GM18858 (cell line): ENCODE measurements at regions not wholly inside any gene's neighbourhood (a gene's known extent, or its start where the extent isn't known, plus 50 kb on each side); places are given as distances from the start of the nearest gene placed in this dataset.
"Not testable (repeated sequence)": the region's sequence is repeated elsewhere in the genome, so short reads cannot be mapped to it uniquely, and the experiment has no call there.

Source experiments
- ATAC-seq: cut with Tn5 transposase; IDR thresholded peaks from one replicate; pipeline ENCODE4 v1.9.1; 2021; ENCODE audit not compliant: unreplicated experiment

GRCh38 chr6:26173836-26174145, 86.6 kb downstream of the HFE start:
- ATAC-seq: no peak

DNA sequence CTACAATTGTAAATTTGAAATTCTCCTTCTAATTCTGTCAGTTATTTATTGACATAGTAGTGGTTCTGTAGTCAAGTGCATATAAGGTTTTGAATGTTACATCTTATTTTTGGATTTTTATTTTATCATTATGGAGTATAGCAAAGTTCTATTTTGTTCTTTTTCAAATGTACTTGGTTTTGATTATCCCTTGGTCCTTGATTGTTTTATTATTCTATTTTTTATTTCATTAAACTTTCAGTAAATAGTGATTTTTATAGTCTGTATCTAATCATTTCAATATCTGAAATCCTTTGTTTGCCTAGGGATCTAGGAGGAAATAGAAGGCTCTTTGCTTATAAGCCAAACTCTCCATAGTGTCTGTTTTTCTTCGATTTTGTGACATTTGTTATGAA, 87.8 kb downstream of the HFE start:
- ATAC-seq: no peak

DNA sequence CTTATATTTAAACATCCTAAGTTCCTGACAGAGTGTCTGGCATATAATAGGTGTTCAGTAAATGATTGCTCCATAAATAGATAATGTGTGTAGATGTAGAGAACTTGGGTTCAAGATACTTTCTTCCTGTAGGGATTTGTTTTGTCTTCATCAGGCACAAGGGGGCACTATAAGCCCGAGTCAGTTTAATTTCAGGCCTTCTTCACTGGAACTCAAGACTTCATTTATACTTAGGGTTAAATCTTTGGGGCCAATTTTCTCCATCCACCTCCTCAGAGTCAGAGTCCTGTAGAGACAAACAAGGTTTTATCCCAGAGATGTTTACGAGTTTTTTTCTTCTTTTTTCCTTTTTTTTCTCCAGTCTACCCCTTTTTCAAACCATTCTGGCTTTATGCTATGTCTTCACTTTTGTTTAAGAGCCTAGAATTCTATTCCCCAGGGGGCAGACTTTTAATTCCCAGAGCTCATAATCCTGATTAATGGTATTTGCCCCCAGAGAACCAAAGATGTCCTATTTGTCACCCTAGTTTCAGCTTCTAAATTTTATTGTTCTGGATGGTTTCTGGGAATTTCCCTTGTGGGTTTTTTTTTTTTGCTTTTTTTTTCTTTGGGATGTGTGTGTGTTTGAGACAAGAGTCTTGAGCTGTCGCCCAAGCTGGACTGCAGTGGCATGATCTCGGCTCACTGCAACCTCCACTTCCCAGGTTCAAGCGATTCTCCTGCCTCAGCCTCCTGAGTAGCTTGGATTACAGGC, 88.4 kb downstream of the HFE start:
- ATAC-seq: no peak

DNA sequence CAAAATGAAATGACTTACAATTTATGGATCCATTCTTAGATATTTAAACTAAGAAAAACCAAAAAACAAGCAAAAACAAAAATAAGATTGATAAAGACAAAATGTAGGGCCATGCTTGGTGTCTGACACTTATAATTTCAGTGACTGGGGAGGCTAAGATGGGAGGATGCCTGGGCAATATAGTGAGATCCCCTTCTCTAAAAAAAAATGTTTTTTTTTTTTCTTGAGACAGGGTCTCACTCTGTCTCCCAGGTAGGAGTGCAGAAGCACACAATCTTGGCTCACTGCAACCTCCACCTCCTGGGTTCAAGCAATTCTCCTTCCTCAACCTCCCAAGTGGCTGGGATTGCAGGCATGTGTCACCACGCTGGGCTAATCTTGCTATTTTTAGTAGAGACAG, 92.4 kb downstream of the HFE start:
- ATAC-seq: no peak

GRCh38 chr6:26180346-26180745, 93.1 kb downstream of the HFE start:
- no peak for ATAC-seq

DNA sequence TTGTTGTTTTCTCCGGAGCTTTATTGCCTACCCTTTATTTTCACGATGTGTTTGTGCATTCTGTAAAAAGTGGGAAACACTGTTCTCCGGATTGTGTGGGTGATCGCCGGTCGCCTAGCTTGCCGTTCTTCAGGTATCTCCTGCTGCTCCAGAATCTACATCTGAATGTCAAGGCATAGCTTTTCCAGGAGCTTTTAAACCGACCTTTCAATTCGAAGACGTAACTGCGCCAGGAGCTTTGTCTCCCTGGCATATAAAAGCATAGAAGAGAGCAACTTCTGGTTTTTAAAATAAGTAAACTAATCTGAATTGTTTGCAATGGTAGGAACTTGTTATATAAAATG, 96.0 kb downstream of the HFE start:
- no peak for ATAC-seq

DNA sequence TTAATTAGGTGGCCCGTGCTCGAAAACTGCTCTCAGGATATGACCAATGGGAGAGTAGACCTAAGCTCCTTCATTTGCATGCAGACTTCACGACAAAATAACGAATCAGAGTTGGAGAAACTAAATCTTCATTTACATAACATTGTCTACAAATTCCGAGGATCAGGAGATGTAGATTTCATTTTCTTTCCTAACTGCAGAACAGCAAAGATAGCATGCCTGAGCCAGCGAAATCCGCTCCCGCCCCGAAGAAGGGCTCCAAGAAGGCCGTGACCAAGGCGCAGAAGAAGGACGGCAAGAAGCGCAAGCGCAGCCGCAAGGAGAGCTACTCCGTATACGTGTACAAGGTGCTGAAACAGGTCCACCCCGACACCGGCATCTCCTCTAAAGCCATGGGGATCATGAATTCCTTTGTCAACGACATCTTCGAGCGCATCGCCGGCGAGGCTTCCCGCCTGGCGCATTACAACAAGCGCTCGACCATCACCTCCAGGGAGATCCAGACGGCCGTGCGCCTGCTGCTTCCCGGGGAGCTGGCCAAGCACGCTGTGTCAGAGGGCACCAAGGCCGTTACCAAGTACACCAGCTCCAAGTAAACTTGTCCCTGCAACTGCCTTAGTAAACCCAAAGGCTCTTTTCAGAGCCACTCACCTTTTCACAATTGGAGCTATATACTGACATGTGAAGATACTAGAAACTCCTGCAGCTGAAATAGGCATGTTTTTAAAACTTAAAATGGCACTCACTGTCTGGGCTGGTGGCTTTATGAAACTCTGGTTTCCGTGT, 96.5 kb downstream of the HFE start:
- ATAC-seq: no peak

DNA sequence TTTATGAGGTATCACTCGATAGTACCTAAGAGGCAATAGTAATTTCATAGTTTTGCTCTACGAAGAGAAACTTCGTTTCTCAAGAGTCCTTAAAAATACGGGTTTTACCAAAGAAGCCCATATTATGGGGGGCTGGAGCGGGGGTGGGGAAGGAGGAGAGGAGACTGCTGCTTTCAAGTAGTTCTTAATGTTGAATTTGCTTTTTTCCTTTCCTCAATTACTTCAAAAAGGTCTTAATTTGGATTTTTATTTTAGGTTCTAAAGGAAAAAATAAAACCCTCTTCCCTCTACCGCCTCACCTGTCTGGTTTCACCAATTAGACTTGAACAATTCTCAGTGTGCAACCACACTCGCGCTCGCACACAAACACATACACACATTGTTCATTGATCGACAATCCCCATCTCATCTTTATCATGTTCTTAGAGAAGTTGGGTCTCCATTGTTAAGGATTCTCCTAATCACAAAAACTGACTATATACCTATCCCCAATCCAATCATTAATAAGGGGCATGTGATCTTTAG, 97.2 kb downstream of the HFE start:
- no peak for ATAC-seq

DNA sequence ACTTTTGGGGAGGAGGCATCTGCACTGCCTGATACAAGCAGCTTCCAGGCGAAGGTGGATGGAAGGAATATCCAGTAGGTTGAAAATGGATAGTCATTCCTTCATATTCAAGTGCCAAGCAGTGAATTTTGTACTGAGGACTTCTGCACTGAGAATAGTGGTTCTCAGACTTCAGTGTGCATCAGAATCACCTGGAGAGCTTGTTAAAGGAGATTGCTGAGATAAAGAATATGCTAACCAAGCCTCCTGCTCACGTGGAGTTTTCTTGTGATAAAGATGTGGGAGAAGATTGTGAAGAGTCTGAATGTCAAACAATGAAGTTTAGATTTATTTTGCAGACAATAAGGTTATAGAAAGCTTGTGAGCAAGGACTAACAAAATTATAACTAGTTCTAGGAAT, 97.8 kb downstream of the HFE start:
- no peak for ATAC-seq

- no peak for ATAC-seq
These were observed 98.6 kb downstream of the HFE start for GRCh38 chr6:26185802-26186201.

DNA sequence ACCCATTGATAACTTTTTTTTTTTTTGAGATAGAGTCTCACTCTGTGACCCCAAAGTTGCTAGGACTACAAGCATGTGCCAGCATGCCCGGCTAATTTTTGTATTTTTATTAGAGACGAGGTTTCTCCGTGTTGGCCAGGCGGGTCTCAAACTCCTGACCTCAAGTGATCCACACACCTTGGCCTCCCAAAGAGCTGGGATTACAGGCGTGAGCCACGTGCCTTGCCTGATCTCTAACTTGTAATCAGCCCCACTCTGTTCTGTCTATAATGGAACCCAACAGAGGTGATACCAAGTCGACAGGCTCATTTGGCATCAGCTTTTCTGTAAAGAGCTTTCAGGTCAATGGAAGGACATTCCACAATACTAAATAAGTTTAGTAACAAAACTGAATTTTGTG, 99.4 kb downstream of the HFE start:
- ATAC-seq: no peak

DNA sequence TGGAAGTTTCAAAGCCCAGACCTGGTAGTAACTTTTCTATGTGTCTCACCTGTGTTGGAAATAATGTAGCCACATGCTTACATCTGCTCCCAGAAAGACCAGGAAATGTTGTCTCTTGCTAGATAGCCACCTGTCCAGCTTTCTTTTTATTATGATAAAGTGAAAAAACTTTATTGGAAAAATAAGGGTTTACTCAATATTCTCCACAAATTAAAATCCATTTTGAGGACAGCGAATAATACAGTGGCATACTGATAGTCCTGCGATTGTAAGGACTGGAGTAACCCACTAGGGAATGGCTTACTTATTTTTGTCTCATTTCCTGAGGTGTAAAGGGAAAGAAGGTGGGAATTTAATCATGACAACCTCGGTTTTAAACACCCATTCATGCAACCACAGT, 100.1 kb downstream of the HFE start:
- no peak for ATAC-seq

- ATAC-seq: no peak
These were observed 100.9 kb downstream of the HFE start for GRCh38 chr6:26187981-26188635.

DNA sequence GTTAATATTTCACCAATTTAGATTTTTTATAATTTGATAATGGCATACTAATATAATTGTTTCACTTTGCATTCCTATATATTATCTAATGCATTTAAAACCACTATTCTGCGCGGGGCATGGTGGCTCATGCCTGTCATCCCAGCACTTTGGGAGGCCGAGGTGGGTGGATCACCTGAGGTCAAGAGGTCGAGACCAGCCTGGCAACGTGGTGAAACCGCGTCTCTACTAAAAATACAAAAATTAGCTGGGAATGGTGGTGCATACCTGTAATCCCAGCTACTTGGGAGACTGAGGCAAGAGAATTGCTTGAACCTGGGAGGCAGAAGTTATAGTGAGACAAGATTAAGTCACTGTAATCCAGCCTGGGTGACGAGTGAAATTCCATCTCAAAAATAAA, 104.3 kb downstream of the HFE start:
- ATAC-seq: not testable (repeated sequence)

DNA sequence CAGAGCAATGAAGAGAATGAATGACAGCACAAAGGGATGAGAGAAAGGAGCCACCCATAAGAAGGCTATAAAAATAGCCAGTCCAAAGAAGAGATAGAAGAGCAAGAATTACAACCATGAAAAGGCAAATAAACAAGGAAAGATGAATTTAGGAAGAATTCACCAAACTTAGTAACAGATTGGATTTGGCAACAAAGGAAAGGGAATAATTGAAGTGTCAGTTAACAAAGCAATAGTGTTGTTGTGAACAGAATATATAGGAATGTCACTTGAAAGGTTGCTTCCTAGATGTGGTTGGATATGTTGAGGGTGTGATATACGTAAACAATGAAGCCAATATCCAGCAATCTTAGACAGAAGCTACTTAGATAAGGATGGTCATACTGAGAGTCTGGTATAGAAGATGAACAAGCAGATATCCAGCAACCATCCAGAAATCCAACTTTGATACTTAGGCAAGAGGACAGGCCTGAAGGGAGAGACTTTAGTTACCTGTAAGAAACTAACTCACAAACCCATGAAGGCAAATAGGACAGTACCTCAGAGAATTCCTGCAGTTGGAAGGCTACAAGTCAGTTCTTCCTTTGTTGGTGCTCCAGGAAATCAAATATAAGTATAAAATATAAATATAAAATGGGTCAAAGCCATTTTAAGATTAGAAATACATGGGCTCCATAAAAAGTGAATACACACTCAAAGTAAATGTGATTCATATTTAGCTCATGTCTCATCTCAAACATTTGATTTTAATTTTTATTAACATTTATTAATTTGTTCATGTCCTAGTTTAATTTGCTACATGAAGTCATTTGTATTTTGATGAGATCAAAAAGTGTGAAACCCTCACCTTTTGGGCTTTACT, 106.5 kb downstream of the HFE start:
- ATAC-seq: no peak

GRCh38 chr6:26194329-26194701, 107.1 kb downstream of the HFE start:
- no peak for ATAC-seq

GRCh38 chr6:26194816-26195375, 107.7 kb downstream of the HFE start:
- no peak for ATAC-seq

- no peak for ATAC-seq
These were observed 108.2 kb downstream of the HFE start for GRCh38 chr6:26195376-26195923.

GRCh38 chr6:26195924-26196845, 109.0 kb downstream of the HFE start:
- ATAC-seq: no peak
